Sigmoid colon (tissue), 6 donors: ENCODE measurements at regions not wholly inside any gene's neighbourhood (a gene's known extent, or its start where the extent isn't known, plus 50 kb on each side); places are given as distances from the start of the nearest gene placed in this dataset.

Experiments used
- DNase-seq: peaks from one replicate; pipeline ENCODE4 v3.0.0-alpha.2; 2019
- H3K27ac ChIP-seq, 4 donors: fragments of 200-600 bp; sonication (generic); one replicate each; pipeline ENCODE4 v1.5.1; 2016 to 2019; ENCODE audit warnings: mild to moderate bottlenecking in 1 of 4
- H3K27me3 ChIP-seq, 3 donors: fragments of 200-600 bp; sonication (generic); one replicate each; pipeline ENCODE4 v1.5.1; 2019; ENCODE audit warnings: mild to moderate bottlenecking in 1 of 3
- H3K36me3 ChIP-seq, 4 donors: fragments of 200-600 bp; sonication (generic); one replicate each; pipeline ENCODE4 v1.5.1; 2016 to 2019
- H3K4me1 ChIP-seq, 4 donors: fragments of 200-600 bp; sonication (generic); one replicate each; pipeline ENCODE4 v1.5.1; 2017 to 2019
- H3K4me3 ChIP-seq, 4 donors: fragments of 200-600 bp; sonication (generic); one replicate each; pipeline ENCODE4 v1.5.1; 2017 to 2019; ENCODE audit warnings: mild to moderate bottlenecking in 2 of 4, moderate library complexity in 1 of 4
- H3K9me3 ChIP-seq, 4 donors: fragments of 200-600 bp in 3 of 4; sonication (generic) in 3 of 4; one replicate each; pipeline versions ENCODE4 v1.5.1 to v1.6.1; 2013 to 2019
- EP300 ChIP-seq, 4 donors: sonication (generic); formaldehyde crosslinking; IDR thresholded peaks; one replicate each; pipeline ENCODE4 v1.6.1; 2017; ENCODE audit warnings: antibody characterized with exemption in 4 of 4
- POLR2A ChIP-seq, 2 donors: fragments of 450-650 bp; IDR thresholded peaks; one replicate each; pipeline ENCODE4 v1.6.1; 2016; ENCODE audit warnings: antibody characterized with exemption in 2 of 2, mild to moderate bottlenecking in 2 of 2, moderate library complexity in 2 of 2
- POLR2AphosphoS5 ChIP-seq, 4 donors: sonication (generic); formaldehyde crosslinking; IDR thresholded peaks; one replicate each; pipeline ENCODE4 v1.6.1; 2017; ENCODE audit warnings: antibody characterized with exemption in 4 of 4
- WGBS, 2 donors: extraction: QIAGEN DNeasy Blood & Tissue Kit; methylation state at CpG; one replicate each; pipeline ENCODE4 v1.1.7; 2013; 5-methylcytosine and 5-hydroxymethylcytosine counted together
- intact Hi-C: fragments of 100-400 bp; cut with DNase I; formaldehyde crosslinking; loops from one replicate; pipeline ENCODE4 v1.15.1; 2023
- TF ChIP-seq, protein P1 (sequence below), 4 experiments: fragments of 450-650 bp in 3 of 4; fragments of 200-600 bp in 1 of 4; IDR thresholded peaks; one replicate each; pipeline ENCODE4 v1.5.1; 2016 to 2019; ENCODE audit warnings: antibody characterized with exemption in 4 of 4, mild to moderate bottlenecking in 3 of 4, moderate library complexity in 2 of 4
- donor health status: healthy with polysubstance abuse.
- donor health status: healthy.

DNA sequence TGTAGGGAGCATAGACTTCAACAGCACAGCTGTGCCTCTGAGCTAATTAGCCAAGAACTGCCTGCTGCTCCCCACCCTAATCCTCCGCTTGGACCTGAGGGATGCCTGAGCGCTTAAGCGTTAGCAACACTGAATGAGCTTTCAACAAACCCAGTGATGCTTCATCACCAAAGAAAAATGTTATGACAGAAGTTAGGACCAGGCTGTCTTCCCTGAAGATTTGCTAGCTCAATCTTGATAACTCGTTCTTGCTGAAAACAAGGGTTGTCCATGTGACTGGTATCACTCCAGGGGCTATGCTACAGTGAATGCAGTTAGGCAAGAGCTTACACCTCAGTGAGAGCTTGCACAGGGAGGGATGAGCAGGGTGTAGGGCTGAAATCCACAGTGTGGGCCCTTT lies 190.7 kb upstream of the SIX2 start:
- H3K9me3 ChIP-seq, result peaks cover 0 to 2% (median 0%) of the 10 kb centered on the region in 4 donors
- no peaks in the 10 kb centered on the region for H3K36me3 ChIP-seq
- 69 to 90% methylated on average over 4 of the region's 4 CpGs for WGBS, 2 donors
- no peaks in the 10 kb centered on the region for H3K4me1 ChIP-seq
- H3K27me3 ChIP-seq, result no peaks in the 10 kb centered on the region
- TF ChIP-seq, protein P1, sequence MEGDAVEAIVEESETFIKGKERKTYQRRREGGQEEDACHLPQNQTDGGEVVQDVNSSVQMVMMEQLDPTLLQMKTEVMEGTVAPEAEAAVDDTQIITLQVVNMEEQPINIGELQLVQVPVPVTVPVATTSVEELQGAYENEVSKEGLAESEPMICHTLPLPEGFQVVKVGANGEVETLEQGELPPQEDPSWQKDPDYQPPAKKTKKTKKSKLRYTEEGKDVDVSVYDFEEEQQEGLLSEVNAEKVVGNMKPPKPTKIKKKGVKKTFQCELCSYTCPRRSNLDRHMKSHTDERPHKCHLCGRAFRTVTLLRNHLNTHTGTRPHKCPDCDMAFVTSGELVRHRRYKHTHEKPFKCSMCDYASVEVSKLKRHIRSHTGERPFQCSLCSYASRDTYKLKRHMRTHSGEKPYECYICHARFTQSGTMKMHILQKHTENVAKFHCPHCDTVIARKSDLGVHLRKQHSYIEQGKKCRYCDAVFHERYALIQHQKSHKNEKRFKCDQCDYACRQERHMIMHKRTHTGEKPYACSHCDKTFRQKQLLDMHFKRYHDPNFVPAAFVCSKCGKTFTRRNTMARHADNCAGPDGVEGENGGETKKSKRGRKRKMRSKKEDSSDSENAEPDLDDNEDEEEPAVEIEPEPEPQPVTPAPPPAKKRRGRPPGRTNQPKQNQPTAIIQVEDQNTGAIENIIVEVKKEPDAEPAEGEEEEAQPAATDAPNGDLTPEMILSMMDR (IDR thresholded peaks at IDR 0.05), result no peak
- no peak for DNase-seq
- H3K4me3 ChIP-seq, result no peak overlapping the region
- intact Hi-C loops, result no loop called here
- no peak overlapping the region for H3K27ac ChIP-seq

DNA sequence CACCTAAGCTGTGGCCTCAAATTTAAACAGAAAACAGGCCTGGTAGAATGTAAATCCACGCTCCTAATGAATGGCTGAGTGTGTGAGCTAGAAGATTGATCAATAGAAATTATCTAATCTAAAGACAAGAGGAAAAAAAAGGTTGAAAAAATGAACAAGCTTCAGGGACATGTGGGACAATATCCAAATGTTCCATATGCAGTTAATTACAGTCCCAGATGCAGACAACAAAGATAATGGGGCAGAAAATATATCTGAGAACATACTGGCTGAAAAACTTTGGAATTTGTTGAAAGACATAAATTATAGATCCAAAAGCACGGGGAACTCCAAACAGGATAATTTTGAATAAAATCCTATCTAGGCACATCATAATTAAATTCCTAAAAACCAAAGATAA lies 186.7 kb upstream of the SIX2 start:
- H3K27me3 ChIP-seq, result no peaks in the 10 kb centered on the region
- H3K36me3 ChIP-seq, result no peaks in the 10 kb centered on the region
- H3K4me3 ChIP-seq, result no peak overlapping the region
- DNase-seq, result no peak
- intact Hi-C loops, result no loop called here
- no peaks in the 10 kb centered on the region for H3K9me3 ChIP-seq
- 83 to 88% methylated on average over 2 of the region's 2 CpGs for WGBS, 2 donors
- H3K27ac ChIP-seq, result no peak overlapping the region
- TF ChIP-seq POLR2AphosphoS5 (IDR thresholded peaks at IDR 0.05), result no peak
- TF ChIP-seq, protein P1 (IDR thresholded peaks at IDR 0.05), result no peak
- no peaks in the 10 kb centered on the region for H3K4me1 ChIP-seq

DNA sequence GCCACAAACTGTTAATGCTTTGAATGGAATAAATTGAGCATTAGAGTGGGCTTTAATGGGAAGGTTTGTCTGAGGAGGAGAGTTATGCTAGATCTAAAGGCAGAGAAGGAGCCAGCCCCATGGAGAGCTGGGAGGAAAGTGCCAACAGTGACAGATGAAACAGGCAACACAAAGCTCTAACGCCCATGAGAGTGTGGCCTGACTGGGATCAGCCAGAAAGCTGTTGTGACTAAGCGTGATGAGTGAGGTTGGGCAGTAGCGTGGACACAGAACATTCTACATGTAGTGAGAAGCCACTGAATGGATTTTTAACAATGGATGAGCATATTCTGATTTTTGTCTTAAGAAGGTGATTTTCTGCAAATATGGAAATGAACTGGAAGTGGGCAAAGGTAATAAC lies 185.3 kb upstream of the SIX2 start:
- H3K4me3 ChIP-seq, result no peak overlapping the region
- DNase-seq, result no peak
- no peaks in the 10 kb centered on the region for H3K36me3 ChIP-seq
- WGBS, 2 donors, result 89 to 91% methylated on average over 3 of the region's 3 CpGs
- no peaks in the 10 kb centered on the region for H3K4me1 ChIP-seq
- intact Hi-C loops, result no loop called here
- no peaks in the 10 kb centered on the region for H3K27me3 ChIP-seq
- H3K9me3 ChIP-seq, result no peaks in the 10 kb centered on the region
- TF ChIP-seq POLR2AphosphoS5 (IDR thresholded peaks at IDR 0.05) (no peak), EP300 (IDR thresholded peaks at IDR 0.05) (no peak), POLR2A (IDR thresholded peaks at IDR 0.05) (no peak)
- TF ChIP-seq, protein P1 (IDR thresholded peaks at IDR 0.05), result no peak
- H3K27ac ChIP-seq, result no peak overlapping the region

DNA sequence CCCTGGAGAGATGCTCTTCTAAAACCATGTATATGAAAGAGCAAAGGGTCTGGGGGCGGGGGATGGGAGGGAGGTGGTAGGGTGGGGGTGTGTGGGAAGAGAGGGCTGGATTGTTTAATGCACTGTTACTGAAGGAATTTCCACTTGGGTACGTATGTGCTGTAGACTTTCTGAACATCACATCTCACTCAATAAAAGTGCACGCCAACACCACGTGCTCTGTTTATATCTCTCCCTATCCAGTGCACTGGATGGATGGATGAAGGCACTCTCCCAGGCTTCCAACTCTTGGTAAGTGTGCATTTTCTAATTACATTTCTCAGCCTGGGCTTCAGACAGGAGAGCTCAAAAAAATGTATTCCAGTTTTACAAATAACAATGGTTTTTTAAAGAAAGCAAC lies 184.3 kb upstream of the SIX2 start:
- no peak for DNase-seq
- Histone ChIP-seq H3K9me3 (no peaks in the 10 kb centered on the region), H3K27me3 (peaks cover 0 to 4% (median 0%) of the 10 kb centered on the region in 3 donors), H3K27ac (no peak overlapping the region), H3K4me1 (no peaks in the 10 kb centered on the region), H3K4me3 (no peak overlapping the region), H3K36me3 (no peaks in the 10 kb centered on the region)
- intact Hi-C loops, result no loop called here
- TF ChIP-seq, protein P1 (IDR thresholded peaks at IDR 0.05), result no peak
- no peak for TF ChIP-seq POLR2AphosphoS5 (IDR thresholded peaks at IDR 0.05)
- 83 to 90% methylated on average over 4 of the region's 4 CpGs for WGBS, 2 donors

DNA sequence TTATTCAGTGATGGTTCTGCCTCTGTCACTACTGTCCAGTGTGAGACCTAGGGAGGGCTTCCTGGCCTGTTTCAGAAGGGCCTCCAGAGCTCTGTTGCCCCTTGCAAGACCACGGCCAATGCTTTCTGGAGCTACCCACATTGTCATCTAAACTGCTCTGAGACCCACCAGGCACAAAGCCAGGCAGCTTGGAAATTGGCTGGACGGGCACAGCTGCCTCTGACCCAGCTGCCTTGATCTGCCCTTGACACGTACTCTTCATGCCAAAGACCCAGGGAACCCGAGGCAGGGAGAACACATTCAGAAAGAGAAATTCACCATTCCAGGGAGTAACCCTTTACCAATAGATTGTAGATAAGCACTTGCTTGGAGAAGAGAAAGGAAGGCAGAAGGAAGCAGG lies 183.7 kb upstream of the SIX2 start:
- DNase-seq, result no peak
- no peak overlapping the region for H3K27ac ChIP-seq
- H3K9me3 ChIP-seq, result no peaks in the 10 kb centered on the region
- TF ChIP-seq, protein P1 (IDR thresholded peaks at IDR 0.05), result no peak
- TF ChIP-seq POLR2AphosphoS5 (IDR thresholded peaks at IDR 0.05) (no peak), POLR2A (IDR thresholded peaks at IDR 0.05) (no peak), EP300 (IDR thresholded peaks at IDR 0.05) (no peak)
- WGBS, 2 donors, result 80 to 84% methylated on average over 4 of the region's 4 CpGs
- H3K4me3 ChIP-seq, result no peak overlapping the region
- no peaks in the 10 kb centered on the region for H3K4me1 ChIP-seq
- H3K27me3 ChIP-seq, result peaks cover 0 to 8% (median 0%) of the 10 kb centered on the region in 3 donors
- intact Hi-C loops, result no loop called here
- no peaks in the 10 kb centered on the region for H3K36me3 ChIP-seq
